ENCODE measurements at regions not wholly inside any gene's neighbourhood (a gene's known extent, or its start where the extent isn't known, plus 50 kb on each side); places are given as distances from the start of the nearest gene placed in this dataset.

GRCh38 chr17:51381262-51381661 lies 120.9 kb downstream of the UTP18 start:
- TF ChIP-seq CTCF (IDR thresholded peaks at IDR 0.05), result no peak
- Histone ChIP-seq H3K27ac (no peak overlapping the region), H3K36me3 (ENCODE audit: control insufficient read depth, insufficient read depth, low read length) (no peaks in the 10 kb centered on the region), H3K79me2 (no peaks in the 10 kb centered on the region), H3K9me3 (ENCODE audit: control insufficient read depth, low read length) (no peaks in the 10 kb centered on the region), H3K27me3 (ENCODE audit: control insufficient read depth, insufficient read depth, low read length) (no peaks in the 10 kb centered on the region), H3K4me2 (ENCODE audit: low read length) (no peak overlapping the region), H3K4me3 (ENCODE audit: low read depth, low read length) (no peak overlapping the region), H2AFZ (no peak overlapping the region), H3K4me1 (peaks cover 2% of the 10 kb centered on the region), H3K9ac (no peak overlapping the region)

- no peak for TF ChIP-seq CTCF (IDR thresholded peaks at IDR 0.05)
- Histone ChIP-seq H3K79me2 (no peaks in the 10 kb centered on the region), H2AFZ (no peak overlapping the region), H3K4me1 (no peaks in the 10 kb centered on the region), H3K9me3 (ENCODE audit: control insufficient read depth, low read length) (no peaks in the 10 kb centered on the region), H3K9ac (no peak overlapping the region), H3K36me3 (ENCODE audit: control insufficient read depth, insufficient read depth, low read length) (no peaks in the 10 kb centered on the region), H3K4me3 (ENCODE audit: low read depth, low read length) (no peak overlapping the region), H3K27me3 (ENCODE audit: control insufficient read depth, insufficient read depth, low read length) (no peaks in the 10 kb centered on the region), H3K4me2 (ENCODE audit: low read length) (no peak overlapping the region), H3K27ac (no peak overlapping the region)
Observed at GRCh38 chr17:51385208-51385607, 124.9 kb downstream of the UTP18 start.

DNA sequence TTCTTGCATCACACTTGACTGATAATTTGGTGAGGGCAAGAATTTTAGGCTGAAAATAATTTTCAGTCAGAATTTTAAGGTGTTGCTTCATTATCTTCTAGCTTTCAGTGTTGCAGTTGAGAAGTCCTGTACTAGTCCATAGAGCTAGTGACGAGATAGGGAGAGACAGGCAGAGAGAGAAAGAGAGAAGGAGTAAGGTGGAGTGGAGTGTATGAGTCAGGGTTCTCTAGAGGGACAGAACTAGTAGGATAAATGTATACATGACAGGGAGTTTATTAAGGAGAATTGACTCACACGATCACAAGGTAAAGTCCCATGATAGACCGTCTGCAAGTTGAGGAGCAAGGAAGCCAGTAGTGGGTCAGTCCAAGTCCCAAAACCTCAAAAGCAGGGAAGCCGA lies 127.2 kb downstream of the UTP18 start:
- Histone ChIP-seq H3K9ac (no peak overlapping the region), H2AFZ (no peak overlapping the region), H3K4me1 (no peaks in the 10 kb centered on the region), H3K27ac (no peak overlapping the region), H3K9me3 (ENCODE audit: control insufficient read depth, low read length) (no peaks in the 10 kb centered on the region), H3K4me3 (ENCODE audit: low read depth, low read length) (no peak overlapping the region), H3K27me3 (ENCODE audit: control insufficient read depth, insufficient read depth, low read length) (no peaks in the 10 kb centered on the region), H3K79me2 (no peaks in the 10 kb centered on the region), H3K36me3 (ENCODE audit: control insufficient read depth, insufficient read depth, low read length) (no peaks in the 10 kb centered on the region), H3K4me2 (ENCODE audit: low read length) (no peak overlapping the region)
- no peak for TF ChIP-seq CTCF (IDR thresholded peaks at IDR 0.05)

DNA sequence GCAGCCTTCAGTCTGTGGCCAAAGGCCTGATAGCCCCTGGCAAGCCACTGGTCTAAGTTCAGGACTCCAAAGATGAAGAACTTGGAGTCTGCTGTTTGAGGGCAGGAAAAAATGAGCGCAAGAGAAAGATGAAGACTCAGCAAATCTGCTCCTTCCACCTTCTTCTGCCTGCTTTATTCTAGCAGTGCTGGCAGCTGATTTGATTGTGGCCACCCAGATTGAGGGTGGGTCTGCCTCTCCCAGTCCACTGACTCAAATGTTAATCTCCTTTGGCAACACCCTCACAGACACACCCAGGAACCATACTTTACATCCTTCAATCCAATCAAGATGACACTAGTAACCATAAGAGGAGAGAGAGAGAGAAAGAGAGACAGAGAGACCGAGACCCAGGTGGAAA lies 127.6 kb downstream of the UTP18 start:
- Histone ChIP-seq H3K36me3 (ENCODE audit: control insufficient read depth, insufficient read depth, low read length) (no peaks in the 10 kb centered on the region), H2AFZ (no peak overlapping the region), H3K4me1 (no peaks in the 10 kb centered on the region), H3K4me2 (ENCODE audit: low read length) (no peak overlapping the region), H3K9ac (no peak overlapping the region), H3K4me3 (ENCODE audit: low read depth, low read length) (no peak overlapping the region), H3K27ac (no peak overlapping the region), H3K79me2 (no peaks in the 10 kb centered on the region), H3K27me3 (ENCODE audit: control insufficient read depth, insufficient read depth, low read length) (no peaks in the 10 kb centered on the region), H3K9me3 (ENCODE audit: control insufficient read depth, low read length) (no peaks in the 10 kb centered on the region)
- TF ChIP-seq CTCF (IDR thresholded peaks at IDR 0.05), result no peak

- Histone ChIP-seq H3K27me3 (ENCODE audit: control insufficient read depth, insufficient read depth, low read length) (no peaks in the 10 kb centered on the region), H3K9me3 (ENCODE audit: control insufficient read depth, low read length) (no peaks in the 10 kb centered on the region), H2AFZ (no peak overlapping the region), H3K9ac (no peak overlapping the region), H3K27ac (no peak overlapping the region), H3K4me2 (ENCODE audit: low read length) (no peak overlapping the region), H3K36me3 (ENCODE audit: control insufficient read depth, insufficient read depth, low read length) (no peaks in the 10 kb centered on the region), H3K4me3 (ENCODE audit: low read depth, low read length) (no peak overlapping the region), H3K79me2 (no peaks in the 10 kb centered on the region), H3K4me1 (no peaks in the 10 kb centered on the region)
- TF ChIP-seq CTCF (IDR thresholded peaks at IDR 0.05), result no peak
Observed at GRCh38 chr17:51389875-51390274, 129.5 kb downstream of the UTP18 start.

Measured in parathyroid adenoma (tissue), 2 donors.